ENCODE measurements at regions not wholly inside any gene's neighbourhood (a gene's known extent, or its start where the extent isn't known, plus 50 kb on each side); places are given as distances from the start of the nearest gene placed in this dataset.

DNA sequence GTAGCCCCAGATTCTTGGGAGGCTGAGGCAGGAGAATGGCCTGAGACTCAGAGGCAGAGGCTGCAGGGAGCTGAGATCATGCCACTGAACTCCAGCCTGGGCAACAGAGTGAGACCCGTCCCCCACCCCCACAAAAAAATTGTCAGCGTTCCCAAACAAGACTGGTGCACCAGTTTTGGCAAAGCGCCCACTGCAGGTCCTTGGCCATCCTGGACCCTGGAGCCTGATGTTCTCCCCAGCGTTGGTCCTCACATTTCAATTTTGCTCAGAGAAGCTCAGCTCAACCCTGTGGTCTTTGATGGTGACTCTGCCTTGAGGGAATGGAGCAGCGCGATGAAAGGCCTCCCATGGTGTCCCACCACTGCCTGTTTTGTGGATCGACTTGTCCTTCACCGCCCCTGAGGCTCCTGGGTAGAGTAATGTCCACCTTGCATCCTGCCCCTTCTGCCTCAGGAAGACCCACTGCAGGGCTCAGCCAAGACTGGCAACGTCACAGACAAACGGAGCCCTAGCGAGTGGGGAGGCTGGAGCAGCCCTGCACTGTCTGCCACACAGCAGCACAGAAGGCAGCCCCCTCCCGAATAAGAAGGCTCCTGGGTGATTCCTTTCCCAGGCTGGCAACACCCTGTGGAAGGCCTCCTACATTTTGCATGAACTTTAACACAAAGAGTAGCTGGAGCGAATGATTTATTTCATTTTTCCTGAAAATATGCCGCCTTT is 410.9 kb downstream of the TCERG1L start:
- no peak for DNase-seq

DNA sequence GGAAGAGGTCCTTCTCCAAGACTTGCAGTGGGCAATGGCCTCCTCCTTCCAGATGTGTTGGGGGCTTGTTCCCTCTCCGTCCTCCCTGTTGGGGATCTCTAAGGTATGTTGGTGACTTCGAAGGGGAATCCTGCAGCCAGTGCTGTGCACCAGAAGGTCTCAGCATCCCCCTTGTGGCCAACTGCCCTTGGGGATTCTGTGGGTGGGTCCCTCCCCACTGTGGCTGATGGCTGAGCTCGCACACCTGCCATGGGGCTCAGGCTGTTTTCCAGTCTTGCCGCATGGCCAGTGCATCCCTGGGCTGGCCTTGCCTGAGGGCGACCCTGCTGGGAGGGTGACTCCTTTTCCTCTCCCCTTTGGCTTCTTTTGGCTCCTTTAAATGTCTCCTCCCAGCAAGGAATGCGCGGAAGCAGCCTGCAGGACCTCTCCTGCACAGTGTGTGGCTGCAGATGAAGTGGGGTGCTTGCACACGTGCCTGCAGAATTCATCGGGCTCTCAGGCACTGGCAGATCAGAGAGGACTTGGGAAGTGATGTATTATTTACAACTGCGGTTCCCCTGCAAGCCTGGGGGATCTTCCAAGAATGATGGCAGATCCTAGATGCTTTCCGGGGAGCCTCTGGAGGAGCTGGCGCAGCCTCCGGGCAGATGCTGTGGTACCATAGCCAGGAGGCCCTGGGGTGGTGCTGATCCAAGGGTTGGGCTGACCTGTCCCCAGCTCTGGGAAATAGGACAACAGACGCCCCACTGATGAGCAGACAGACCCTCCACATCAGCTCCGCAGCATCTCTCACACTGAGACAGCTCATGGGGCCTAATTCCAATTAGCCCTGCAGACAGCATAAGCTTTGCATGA is 410.0 kb downstream of the TCERG1L start:
- DNase-seq: no peak

DNA sequence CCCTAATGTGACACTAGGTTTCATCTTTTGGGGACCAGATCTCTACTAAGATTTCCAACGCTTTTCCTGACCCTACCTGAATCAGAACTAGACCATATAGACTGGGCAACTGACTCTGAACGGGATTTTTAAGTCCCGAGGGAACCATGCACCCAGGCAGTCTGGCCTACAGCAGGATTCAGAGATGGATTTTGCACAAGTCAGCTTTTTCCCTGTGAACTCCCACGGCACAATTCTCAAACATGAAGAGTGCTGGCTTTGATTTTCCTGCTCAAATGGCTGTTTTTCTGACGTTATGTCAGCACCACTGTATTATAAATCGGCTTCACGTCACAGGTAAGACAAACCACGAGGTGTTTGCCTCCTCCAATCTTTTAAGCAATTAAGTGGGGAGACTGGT is 409.1 kb downstream of the TCERG1L start:
- DNase-seq: no peak

DNA sequence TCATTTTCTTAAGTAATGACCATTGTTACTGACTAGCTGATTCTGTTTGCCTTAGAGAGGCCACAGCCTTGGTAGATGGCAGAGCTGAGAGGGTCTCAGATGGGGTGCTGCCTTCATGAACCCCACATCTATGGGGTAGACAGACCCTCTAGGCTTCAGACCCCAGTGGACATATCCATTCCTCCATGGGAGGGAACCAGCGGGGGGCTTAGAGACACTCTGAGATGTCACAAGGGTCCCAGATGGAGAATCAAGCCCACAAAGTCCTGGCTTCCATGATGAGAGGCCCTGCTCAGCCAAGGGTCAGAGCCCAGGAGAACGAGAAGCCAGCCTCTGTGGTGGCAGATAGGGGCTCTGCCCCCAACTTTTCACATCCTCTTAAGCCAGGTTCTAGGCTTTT is 408.6 kb downstream of the TCERG1L start:
- DNase-seq: no peak

DNA sequence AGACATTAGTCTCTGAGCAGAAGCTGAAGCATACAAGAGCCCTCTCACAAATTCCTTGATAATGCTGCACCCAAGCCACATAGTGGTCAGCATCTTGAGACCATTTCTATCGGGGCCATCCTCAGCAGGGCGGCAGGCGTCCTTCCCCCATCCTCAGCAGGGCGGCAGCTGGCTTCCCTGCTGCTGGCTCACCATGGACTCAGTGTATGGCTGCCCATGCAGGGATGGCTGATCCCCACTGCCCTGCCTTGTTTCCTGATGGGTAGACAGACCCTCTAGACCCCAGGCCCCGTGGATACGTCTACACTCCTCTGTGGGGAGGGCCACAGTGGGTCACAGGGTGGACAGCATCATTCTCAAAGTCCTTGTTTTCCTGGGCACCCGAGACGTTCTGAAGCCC is 406.8 kb downstream of the TCERG1L start:
- no peak for DNase-seq

DNA sequence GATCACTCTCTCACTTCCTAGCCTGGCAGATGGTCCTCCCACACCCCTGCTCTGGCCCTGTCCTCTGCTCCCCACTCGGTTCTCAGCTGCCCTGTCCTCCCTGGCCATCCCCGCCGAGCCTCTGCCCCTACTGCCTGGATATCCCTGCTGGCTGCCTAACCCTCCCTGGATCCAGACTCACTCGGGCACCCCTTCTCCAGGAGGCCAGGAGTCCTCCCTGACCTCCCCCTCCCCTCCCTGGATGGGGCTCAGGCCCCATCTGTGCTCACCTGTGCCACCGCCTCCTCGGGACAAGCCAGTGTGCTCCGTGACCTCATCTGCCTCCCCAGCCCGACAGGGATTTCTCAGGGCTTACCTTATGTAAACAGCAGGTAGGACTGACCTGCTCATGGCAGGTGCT is 406.1 kb downstream of the TCERG1L start:
- no peak for DNase-seq

DNA sequence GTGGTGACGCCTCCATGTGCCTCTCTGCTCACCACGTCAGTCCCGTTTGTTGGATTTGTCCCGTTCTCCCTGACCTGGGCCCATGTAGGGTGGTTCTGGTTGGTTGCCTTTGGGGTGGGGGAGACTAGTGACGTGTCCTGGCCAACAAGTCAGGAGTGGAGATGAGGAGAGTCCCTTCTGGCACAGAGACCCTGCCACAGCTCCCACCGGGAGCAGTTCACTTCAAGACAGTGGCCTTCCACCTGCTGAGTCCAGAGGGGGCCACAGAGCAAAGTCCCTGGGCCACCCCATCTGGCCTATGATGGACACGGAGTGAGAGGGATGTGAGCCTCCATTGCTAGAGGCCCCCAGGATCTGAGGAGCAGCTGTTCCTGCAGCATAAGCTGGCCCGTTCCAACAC is 405.6 kb downstream of the TCERG1L start:
- DNase-seq: no peak

DNA sequence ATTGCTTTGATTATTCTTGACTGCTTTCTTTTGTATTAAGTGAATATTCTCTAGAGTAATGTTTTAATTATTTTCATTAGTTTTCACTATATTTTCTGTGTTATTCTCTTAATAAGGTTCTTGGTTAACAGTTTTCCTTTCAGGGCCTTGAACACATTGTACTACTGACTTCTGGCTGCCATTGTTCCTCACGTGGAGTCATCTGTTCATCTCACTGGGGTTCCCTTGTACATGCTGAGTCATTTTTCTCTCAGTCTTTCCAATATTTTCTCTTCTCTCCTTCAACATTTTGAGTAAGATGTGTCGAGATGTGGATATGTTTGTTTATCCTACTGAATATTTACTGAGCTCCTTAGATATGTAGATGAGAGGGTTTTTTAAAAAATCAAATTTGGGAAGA is 400.7 kb downstream of the TCERG1L start:
- no peak for DNase-seq

DNA sequence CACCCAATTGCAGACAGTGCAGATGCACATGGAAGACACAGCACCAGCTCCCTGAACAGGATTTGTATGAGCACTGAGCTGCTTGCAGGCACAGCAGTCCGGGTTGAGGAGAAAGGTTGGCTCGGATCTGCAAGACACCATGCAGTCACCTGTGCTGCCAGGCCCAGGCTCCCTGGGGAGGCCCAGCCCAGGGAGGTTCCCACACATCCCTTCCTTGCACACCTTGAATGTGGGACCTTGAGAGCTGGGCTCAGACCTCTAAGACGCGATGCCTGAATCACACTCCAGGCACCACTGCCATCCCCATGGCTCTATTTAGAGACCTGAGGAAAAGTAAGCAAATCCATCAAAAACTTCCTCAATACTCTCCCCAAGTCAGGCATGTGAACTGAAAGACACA is 397.7 kb downstream of the TCERG1L start:
- no peak for DNase-seq

DNA sequence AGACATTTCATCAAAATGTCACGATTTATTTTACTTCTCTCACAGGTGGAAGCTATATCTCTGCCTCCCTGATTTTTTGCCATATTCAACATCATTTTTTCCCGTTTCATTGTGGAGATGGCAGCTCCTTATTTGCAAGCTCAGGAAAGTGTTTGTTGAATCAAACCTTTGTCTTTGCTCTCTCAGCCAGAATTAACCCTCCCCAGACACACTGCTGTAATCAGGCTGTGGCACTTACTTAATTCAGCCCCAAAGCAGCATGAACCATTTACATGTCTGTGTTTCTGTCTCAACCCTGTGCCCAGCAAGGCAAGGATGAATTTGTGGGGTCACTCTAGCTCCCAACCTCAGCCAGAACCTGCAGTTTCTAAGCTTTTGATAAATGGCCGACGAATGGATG is 397.2 kb downstream of the TCERG1L start:
- no peak for DNase-seq

DNA sequence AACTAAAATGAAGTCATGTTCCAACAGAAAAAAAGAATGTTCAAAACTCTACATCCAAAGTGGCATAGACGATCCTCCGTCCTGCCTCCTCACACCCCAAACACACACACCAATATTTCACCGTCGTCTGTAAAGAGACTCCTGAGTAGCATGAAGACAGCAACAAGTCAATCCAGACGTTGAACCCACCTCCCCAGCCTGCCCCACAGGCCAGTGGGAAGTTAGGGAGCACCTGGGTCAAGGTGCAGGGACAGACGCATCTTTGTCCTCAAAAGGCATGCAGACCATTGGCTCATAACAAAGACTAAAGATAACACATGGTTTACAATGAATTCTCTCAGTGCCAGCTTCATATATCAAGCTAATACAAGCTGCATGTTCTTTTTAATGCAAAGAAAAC is 396.5 kb downstream of the TCERG1L start:
- DNase-seq: no peak

DNA sequence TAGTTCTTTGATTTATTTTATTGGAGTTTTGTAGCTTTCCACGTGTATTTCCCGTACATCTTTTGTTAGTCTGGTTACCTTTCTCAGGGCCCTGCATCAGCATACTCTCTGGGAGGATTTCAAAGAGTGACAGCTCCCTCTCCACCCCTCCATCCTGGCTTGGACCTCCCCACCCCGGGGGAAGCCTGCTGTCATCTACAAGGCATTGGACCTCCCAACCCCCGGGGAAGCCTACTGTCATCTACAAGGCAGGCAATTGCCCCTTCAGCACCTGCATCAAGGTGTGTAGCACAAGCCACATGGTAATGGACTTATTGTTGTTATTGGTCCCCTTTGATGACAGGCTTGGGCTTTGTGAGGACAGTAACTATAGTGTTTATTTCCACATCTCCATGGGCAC is 390.1 kb downstream of the TCERG1L start:
- no peak for DNase-seq

DNA sequence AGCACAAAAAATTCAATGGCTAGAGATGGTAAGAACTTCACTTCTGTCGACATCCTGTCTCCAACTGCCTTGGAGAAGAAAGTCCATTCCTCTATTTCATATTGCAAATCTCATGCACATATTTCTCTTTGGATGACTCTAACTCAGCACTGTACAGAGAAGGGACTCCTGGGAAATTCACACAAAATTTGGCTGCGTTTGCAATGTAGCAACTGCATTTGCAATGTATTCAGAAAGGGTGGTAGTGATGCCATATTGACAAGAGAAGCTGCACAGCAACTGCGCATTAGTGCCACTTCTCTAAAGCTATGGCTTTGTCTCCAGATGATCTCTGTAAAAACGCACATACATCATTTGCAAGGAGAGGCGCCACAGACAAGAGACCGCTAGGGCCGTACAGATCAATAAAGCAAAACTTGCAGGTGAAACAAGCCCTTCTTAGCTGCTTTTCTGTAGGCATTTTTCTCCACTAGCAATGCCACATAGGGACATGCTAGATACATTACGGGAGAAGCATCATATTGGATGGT is 389.5 kb downstream of the TCERG1L start:
- no peak for DNase-seq

DNA sequence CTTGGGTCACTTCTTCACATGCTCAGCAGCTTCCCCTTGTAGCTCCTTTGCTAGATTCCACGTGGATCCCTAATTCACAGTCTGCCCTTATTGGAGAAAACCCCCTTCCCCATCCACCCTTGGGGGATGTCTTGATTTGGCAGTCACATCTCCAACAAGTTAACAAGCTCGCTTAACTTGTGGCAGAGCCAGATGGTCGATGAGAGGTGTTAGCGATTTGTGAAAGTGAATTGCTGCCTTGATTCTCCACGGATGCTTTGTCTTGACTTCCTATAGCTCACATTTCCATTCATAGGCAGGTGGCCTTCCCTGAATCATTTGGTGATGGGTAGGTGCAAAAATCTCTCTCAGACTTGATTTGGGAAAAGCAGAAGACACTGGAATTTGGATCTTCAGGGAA is 387.9 kb downstream of the TCERG1L start:
- no peak for DNase-seq

DNA sequence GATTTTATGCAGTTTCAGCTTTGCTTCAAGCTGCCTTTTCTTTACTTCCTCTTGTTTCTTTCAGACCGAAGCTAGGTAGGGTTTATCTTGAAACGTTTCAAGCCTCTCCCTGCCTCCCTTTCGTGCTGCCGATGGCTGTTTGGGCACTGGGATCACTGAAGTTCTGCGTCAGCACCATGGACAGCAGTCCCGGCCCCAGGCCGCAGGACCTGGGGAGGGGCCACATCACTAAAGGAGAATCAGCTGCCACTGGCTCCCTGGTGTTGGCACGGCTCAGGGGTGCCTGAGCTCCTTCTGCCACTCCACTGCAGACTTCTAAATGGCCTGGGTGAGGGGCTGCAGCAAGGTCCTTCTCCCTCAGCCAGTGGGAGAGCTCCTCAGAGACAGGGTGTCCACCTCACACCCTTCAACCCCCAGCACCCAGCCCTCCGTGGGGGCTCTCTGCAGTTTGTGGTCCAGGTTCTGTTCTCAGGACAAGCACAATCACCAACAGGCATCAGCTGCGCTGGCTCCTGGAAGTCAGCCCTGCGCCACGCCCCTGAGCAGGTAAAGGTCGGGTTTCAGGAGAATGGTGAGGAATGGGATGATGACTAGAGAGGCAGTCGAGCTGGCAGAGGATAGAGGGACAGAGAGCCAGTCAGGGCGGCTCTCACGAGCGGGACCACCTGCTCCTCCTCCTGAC is 387.2 kb downstream of the TCERG1L start:
- DNase-seq: peak; percentile 31

DNA sequence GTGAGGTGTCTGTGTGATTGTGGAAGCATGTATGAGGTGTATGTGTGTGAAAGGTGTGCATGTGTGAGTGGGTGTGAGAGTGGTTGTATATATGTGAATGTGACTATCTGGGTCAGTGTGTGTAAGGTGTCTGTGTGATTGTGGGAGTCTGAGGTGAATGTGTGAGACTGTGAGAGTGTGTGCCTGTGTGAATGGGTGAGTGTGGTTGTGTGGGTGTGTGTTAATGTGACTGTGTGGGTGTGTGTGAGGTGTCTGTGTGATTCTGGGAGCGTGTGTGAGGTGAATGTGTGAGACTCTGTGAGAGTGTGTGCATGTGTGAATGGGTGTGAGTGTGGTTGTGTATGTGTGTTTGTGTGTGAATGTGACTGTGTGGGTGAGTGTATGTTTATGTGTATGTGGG is 385.1 kb downstream of the TCERG1L start:
- no peak for DNase-seq

DNA sequence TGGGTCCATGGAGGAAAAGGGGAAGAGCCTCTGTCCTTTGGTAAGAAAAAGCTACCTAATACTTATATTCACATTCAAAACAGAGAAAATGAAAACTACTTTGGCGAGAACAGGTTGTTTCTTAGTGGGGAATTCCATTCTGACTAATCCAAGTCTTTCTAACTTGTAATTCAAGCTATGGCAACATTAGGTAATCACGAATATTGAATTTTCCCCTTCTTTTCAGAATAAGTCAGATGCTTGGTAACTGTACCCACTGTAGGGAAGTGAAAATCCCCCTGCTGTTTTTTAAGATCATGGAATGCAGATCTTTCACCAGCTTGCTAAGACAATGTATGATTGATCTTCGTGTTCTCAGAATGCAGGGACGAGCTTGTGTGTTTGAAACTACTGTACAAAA is 384.4 kb downstream of the TCERG1L start:
- DNase-seq: no peak

DNA sequence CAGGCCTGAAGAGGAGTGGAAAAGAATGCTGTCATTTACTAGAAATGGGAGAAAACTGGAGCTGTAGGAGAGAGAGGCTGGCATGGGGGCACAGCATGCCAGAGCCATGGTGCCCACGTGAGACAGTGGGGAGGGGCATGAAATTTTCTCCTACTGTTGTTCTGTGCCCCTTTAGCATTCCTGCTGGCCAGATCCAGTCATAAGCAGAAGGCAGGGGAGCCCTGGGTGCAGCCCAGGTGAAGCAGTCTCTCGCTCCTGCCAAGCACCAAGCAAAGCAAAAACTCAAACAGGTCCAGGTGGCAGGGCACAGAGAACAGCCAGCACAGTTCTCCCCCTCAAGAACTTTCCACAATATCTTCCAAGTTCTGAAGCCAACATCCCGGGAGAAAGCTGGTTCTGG is 383.2 kb downstream of the TCERG1L start:
- DNase-seq: no peak

DNA sequence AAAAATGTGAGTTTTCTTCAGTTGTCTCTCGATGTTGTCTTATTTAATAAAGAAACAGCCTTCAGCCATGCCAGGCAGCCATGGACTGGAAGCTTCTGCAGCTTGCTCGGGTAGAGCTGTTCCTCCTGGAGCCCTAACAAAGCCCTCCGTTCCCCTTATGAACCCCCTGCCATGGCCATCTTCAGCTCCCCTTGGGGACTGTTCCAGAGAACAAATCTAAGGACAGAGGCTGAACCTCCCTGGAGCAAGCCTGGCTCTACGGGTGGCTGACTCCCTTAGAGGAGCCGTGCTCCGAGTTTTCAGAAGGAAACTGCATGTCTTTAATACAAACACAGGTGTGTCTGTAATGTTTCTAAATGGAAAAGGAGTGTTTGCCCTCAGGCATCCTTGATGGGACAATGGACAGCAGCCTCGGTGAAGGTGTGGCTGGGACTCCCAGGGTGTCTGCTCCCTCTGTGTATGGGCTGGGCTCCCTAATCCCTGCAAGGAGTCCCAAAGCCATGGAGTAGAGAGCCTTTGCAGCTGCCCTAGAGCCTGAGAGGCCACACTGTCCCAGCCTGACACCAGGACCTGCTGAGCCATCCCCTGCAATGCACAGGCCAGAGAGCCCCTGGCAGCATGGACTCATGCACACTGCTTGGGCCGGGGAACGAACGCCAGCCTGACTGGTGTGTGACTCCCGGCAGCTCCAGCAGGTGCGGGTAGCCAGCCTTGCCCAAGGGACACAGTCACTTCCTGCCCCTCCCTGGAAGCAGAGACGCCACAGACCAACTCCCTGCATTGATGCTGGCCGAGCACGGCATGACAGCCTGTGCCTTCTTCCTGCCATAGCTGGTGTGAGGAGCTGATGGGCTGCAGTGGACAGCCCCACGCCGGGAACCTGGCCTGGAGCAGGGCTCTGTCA is 381.8 kb downstream of the TCERG1L start:
- no peak for DNase-seq

DNA sequence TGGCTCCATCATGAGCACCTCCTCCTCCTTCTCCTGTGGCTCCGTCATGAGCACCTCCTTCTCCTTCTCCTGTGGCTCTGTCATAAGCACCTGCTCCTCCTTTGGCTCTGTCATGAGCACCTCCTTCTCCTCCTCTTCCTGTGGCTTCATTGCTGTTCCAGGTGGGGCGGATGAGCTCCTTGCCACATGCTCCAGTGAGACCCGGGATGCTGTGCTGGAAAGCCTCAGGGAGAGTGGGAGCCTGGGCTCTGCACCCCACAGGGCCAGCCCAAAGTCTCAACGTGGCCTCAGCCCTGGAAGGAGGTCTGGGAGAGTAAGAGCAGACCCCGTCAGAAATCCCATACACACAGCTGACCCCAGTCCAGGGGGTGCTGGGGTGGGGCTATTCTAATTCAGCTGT is 380.7 kb downstream of the TCERG1L start:
- DNase-seq: no peak

DNA sequence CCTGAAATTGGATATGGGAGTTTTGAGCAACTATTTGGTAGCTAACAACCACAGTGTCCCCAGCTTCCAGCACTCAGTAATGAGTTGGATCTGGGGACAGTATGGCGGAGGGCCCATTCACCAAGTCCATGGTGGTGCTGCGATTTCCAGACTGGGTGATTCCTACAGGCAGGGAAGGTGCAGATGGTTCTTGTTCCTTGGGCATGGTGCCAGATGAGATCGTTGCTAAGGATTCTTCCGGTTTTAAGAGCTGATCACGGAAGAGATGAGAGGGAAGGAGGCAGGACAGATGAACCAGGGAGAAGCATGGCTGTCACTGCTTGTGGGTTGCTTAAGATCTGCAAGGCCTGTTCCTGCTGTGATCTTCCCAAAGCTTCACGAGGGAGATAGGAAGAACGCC is 380.3 kb downstream of the TCERG1L start:
- no peak for DNase-seq

Data from muscle of arm (tissue), 1 donor.